ENCODE measurements at regions not wholly inside any gene's neighbourhood (a gene's known extent, or its start where the extent isn't known, plus 50 kb on each side); places are given as distances from the start of the nearest gene placed in this dataset.

DNA sequence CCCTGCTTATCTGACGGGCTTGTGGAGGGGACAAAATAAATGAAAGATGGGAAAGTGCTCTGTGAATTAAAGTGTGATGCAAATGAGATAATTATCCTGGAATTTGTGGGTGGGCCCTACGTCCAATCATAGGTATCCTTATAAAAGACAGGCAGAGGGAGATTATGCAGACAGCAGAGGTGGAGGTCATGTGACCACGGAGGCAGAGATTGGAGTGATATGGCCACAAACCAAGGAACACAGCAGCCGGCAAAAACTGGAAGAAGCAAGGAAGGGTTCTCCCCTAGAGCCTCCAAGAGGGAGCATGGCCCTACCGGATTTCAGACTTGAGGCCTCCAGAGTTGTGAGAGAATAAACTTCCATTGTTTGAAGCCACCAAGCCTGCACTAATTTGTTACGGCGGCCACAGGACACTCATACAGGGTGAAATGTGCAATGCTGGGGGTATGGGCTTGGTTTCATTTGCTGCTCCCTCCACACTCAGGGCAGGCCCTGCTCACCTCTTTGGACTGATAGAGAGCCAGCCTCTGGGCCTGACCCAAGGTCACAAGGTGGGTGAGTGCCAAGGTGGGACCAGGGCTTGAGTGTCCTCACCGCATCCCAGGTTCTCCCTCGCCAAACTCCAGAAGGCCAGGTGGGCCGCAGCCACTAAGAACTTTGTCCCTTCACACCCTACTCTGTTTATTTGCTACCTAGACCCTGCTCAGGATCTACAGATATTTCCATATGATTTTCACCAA lies 149.6 kb upstream of the TNRC6C start:
- DNase-seq (ENCODE audit: low read depth in 2 of 2), result no peak

DNA sequence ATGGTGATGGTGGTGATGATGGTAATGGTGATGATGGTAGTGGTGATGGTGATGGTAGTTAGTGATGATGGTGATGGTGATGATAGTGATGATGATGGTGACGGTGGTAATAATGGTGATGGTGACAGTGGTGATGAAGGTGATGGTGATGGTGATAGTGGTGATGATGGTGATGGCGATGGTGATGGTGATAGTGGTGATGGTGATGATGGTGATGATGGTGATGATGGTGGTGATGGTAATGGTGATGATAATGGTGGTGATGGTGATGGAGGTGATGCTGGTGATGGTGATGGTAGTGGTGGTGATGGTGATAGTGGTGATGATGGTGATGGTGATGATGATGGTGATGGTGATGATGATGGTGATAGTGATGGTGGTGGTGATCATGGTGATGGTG lies 148.7 kb upstream of the TNRC6C start:
- DNase-seq (ENCODE audit: low read depth in 2 of 2), result no peak

DNA sequence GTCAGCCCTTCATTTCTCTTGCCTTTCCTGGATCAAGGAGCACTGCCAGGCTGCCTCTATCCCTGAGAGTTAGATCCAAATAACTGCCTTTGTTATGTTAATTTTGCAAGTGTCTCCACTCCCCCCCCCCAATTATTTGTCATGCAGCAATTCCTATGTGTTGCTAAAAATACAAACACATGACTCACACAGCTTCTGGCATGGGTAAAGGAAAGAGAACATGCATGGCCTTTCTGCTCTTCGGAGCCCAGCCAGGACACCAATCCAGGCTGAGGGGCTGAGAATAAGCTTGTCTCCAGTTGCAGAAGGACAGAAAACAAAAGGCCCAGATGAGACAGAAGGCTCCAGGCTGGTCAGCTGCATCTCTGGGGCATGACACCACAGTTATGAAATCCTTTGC lies 148.0 kb upstream of the TNRC6C start:
- no peak for DNase-seq (ENCODE audit: low read depth in 2 of 2)

DNA sequence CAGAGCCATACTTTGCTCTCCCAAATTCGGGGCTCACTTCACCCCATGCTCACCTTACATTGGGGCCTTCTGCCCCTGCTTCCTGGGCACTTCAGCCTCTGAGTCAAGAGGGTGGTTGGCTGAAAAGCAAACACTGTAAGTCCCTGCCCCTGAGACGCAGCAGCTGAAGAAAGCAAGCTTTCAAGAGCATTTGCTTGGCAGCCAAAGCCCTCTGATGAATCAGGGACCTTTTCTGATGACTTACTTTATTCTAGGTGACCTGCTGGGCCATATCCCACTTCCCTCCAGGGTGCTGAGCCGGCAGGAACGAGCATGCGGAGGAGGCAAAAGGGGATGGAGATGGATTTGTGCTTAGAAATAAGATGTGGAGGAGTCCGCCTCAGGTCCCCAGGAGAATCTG lies 147.0 kb upstream of the TNRC6C start:
- no peak for DNase-seq (ENCODE audit: low read depth in 2 of 2)

DNA sequence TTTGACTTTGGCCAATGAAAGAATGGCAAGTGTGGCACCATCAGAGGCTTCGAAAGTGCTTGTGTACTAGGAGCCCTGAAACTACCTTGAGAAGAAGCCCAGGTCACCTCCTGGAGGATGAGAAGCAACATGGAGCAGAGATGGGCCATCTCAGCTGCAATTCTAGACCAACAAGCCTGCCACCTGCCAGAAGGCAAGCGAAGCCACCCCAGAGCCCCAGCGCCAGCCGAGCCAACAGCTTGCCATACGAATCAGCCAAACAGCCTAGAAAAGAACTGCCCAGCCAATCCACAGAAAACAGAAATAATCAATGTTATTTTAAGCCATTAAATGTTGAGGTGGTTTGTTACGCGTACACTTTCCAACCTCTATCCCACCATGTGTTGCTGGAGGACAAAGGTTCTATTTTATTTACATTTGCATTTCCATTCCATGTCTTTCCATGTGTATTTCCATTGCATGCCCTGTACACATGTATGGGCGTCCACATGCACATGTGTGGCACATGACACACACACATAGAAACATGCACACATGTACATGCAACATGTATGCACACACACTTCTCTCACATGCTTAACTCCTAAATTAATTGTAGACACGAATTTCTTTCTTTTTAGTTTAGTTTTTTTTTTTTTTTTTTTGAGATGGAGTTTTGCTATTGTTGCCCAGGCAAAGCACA lies 144.3 kb upstream of the TNRC6C start:
- DNase-seq (ENCODE audit: low read depth in 2 of 2), result no peak

DNA sequence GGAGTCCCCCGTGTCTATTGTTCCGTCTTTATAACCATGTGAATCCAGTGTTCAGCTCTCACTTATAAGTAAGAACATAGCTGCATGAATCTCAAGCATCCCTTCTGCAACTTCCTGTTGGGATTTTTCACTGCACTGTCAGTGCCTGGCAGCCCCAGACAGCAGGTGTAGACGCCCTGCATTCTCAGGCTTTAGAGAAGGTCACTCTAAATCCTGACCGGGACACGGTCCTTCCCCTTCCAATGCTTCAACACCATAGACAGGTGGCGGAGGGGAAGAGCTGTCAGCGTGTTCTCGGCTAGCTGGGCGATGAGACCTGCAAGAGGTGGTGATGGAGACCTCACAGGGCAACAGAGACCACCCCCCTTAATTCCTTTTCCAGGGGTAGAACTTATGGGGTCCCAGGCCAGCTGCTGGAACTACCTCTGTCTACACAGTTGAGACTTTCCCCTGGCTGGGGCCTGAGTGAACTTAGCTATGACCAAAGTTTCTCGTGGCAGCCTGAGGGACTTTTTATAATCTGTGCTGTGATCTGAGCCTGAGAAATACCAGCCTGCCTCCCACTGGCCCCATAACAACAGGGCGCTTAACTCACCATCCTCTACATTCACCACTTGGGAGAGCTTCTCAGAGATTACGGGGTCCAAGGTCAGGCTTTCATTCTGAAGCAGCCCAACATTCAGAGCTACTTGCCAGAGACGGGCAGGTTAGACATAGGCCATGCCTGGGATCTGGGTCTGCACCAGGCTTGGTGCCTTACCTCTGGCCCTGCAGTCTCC lies 143.2 kb upstream of the TNRC6C start:
- DNase-seq (ENCODE audit: low read depth in 2 of 2), result no peak

DNA sequence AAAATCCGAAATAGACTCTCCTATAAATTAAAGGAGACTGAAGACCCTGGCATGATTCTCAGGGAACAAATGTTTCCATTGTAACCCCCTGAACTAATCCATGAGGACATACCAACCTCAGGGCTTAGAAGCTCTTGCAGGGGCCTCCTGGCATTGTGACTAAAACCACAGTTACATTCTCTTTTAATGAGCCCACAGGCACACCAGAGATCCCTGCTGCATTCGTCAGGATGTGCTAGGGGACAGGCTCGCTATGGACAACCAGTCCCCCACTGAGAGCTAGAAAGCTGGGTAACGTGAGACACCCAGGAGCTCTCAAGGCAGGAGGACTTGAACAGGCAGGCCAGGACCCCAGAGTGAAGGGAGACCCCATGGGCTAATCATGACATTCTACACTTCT lies 140.6 kb upstream of the TNRC6C start:
- DNase-seq (ENCODE audit: low read depth in 2 of 2), result no peak

DNA sequence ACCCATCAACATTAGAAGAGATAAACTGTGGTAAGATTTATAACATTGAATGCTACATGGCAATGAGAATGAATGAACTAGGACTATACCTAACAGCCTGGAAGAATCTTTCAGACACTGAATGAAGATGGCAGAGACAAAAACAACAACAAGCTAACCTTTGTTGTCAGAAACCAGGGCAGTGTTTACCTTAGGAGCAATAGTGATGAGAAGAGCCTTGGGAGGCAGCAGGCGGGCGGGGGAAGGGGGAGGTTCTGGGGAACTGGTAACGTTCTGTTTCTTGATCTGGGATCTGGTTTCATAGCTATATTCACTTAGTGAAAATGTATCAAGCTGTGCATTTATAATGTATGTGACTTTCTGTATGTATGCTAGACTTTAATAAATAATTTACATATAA lies 139.0 kb upstream of the TNRC6C start:
- no peak for DNase-seq (ENCODE audit: low read depth in 2 of 2)

DNA sequence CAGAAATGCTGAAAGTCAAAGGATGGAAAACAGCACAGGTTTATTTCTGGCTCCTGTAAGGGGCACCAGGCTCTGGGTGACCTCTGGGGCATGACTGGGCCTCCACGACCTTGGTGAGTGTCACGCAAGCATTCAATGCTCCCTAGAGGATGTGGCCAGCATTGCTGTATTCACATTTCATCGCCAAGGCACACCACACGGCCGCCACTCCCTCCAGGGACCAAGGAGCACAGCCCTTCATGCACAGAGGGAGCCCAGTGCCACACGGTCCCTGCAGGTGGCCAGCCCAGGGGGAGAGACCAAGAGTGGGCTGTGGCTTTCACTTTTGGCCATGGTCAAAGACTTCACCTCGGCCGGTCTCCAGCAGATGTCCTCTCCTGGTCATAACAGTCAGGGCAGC lies 137.4 kb upstream of the TNRC6C start:
- no peak for DNase-seq (ENCODE audit: low read depth in 2 of 2)

DNA sequence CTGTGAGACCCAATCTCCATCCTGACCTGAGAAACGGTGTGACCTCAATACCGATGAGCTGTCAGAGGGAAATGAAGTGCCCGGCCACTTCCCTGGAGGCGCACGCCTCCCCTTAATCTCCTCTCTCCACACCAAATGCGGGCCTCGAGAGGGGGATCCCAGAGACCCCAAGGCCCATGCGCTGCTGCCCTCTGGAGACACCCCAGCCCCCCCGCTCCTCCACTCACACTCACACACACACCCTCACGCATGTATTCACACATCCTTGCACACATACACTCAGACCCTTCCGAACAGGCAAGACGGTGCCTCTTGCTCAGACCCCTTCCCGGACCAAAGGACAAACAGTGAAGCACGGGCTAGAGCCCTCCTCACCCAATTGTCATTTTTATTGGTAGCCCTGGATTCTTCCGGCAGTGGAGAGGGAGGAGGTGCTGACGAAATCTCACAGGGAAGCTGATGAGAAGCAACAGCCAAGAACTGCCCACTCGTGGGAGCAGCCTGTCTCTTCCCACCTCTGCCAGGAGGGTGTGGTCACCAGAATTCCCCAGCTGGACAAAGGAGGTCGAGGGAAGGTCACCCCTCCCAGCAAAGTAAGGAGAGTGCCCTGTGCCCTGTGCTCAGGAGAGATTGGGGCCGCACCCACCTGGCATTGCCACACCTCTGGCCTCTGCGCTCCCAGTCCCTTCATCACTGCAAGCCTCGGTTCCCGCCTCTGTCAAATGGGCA lies 136.0 kb upstream of the TNRC6C start:
- no peak for DNase-seq (ENCODE audit: low read depth in 2 of 2)

DNA sequence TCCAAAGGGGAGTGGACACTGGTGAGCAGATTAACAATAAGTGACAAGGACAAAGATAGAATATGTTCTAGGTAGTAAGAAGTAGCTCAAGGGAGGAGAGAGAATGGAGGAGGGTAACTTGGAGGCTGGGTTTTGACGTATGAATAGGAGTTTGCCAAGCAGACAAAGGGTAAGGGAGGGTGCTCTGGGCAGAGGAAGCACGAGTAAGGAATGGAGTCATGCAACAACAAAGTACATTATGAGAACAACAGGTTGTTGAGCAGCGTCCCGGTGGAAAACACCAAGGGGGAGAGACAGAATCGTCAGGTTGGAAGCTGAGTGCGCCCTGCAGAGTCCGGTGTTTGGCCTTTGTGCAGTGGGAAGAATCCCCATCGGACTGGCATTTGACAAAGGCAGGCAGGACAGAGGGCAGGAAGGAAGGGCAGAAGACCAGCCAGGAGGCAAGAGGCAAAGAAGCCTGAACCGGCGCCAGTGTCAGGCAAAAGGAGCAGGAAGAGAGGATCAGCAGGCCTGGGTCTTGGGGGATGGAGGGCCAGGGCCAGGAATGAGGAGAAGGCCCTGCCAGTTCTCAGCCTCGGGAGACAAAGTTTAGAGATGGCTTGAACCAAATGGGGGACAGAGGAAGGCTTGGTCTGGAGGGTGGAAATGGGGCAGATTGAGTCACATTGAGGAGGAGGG lies 134.3 kb upstream of the TNRC6C start:
- no peak for DNase-seq (ENCODE audit: low read depth in 2 of 2)

DNA sequence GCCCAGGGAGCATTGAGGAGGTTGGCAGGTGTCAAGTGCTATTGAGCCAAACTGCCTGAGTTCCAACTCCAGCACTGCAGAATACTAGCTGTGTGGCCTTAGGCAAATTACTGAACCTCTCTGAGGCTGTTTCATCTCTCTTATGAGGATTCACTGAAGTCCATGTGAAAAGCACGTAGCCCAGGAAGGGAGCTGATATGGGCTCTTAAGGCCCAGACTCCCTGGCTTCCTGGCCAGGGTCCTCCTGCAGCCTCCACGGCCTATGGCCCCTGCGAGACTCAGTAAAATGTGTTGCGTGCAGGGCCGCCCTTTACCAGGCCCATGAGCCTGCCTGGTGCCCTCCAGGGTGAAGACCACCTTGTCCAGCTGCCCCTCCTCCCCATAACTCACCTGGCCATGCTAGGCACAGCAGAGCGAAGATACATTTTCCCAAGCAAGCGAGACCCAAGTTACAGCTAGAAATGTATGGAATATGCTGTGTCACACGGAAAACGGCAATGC lies 133.7 kb upstream of the TNRC6C start:
- DNase-seq (ENCODE audit: low read depth in 2 of 2), result no peak

DNA sequence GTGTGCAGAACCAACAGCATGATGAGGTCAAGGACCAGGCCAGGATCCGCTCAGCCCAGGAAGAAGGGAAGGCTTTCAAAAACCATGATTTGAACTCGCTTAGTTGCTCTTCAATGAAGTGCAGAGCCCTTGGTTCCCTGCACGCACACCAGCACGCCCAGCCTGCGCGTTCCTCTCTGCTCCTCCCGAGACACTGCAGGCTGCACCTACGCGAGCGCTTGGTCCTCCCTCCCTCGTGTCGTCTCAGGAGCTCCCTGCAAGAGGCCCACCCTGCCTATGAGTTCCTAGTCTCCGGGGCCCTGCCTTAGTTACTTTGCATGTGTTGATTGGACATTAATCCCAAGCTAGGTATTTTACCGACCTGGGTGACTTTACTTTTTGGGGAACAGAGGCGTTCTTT lies 132.9 kb upstream of the TNRC6C start:
- DNase-seq (ENCODE audit: low read depth in 2 of 2), result no peak

DNA sequence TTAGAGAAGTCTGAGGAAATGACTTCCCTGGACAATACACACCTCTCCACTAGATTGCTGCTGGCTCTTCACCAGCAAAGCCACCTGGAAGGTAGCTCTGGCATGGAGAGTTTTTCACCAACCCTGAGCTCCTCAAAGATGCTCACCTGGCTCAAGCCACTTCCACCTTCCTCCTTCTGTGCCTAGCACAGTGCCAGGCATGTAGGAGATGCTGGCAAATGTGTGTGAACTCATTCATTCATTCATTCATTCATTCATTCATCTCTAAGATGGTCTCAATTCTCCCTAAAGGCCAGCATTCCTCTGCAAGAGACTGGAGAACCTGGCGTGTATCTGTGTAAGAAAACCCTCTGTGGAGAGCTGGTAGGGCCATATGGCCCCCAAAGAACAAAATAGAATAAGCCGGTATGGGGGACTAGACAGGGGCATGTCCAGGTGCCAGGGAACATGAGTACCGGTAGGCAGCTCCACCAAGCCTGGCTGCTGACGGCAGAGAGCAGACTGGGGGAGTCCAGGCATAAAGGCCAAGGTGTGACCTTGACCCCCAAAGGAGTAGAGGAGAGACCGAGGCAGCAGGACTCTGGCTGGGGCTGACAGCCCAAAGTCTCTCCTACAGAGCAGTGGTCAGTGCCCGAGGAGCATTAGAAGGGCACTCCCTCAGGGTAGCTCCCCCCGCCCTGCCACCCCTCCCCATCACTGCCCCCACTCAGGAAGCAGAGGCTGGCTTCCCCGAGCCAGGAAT lies 132.2 kb upstream of the TNRC6C start:
- DNase-seq (ENCODE audit: low read depth in 2 of 2), result no peak

DNA sequence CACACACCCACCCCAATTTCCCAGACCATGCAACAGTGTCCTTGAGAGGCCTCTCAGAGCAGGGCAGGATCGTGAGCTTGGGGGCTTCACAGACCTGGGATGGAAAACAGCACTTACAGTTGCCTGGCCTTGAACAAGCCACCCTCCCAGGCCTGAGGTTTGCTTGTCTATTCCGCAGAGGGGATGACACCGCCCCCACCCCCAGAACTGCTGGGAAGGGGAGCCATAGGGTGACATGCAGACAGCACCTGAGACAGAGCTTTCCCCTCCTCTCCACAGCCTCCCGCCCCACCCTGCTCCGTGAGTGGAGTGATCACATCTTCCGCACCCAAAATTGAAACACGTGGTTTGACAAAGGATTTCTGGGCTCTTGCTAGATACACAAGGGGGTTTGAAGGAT lies 131.5 kb upstream of the TNRC6C start:
- DNase-seq (ENCODE audit: low read depth in 2 of 2), result no peak

DNA sequence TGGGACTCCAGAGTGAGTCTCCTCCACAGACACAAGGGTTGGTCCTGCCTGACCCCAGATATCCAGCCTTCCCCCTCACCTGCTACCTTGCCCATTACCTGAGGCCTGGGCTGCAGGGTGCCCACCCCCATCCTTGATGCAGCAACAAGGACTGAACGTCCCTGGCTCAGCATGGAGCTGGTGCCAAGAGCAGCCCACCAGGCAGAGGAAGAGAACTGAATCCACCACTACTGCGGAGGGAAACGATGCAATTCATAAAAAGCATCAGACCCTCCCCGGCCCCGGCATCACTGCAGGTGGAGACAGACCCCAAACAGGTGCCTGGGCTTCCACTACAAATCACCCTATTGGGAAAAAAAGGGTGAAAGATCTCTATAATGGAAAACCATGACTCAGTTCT lies 131.0 kb upstream of the TNRC6C start:
- no peak for DNase-seq (ENCODE audit: low read depth in 2 of 2)

DNA sequence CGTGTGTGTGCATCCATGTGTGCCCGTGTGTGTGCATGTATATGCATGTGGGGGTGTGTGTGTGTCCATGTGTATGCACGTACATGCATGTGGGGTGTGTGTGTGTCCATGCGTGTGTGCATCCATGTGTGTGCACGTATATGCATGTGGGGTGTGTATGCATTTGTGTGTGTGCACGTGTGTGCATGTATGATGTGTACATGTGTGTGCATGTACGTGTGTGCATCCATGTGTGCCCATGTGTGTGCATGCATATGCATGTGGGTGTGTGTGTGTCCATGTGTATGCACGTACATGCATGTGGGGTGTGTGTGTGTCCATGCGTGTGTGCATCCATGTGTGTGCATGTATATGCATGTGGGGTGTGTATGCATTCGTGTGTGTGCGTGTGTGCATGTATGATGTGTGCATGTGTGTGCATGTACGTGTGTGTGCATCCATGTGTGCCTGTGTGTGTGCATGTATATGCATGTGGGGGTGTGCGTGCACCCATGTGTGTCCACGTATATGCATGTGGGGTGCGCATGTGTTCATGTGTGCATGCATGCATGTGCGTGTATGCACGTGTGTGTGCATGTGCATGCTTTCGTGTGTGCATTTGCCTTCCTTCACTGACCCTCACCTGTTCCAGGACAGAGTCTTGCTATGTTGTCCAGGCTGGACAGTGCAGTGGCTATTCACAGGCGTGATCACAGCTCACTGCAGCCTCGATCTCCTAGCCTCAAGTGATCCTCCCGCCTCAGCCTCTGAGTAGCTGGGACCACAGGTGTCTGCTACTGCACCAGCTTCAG lies 129.6 kb upstream of the TNRC6C start:
- DNase-seq (ENCODE audit: low read depth in 2 of 2), result no peak

DNA sequence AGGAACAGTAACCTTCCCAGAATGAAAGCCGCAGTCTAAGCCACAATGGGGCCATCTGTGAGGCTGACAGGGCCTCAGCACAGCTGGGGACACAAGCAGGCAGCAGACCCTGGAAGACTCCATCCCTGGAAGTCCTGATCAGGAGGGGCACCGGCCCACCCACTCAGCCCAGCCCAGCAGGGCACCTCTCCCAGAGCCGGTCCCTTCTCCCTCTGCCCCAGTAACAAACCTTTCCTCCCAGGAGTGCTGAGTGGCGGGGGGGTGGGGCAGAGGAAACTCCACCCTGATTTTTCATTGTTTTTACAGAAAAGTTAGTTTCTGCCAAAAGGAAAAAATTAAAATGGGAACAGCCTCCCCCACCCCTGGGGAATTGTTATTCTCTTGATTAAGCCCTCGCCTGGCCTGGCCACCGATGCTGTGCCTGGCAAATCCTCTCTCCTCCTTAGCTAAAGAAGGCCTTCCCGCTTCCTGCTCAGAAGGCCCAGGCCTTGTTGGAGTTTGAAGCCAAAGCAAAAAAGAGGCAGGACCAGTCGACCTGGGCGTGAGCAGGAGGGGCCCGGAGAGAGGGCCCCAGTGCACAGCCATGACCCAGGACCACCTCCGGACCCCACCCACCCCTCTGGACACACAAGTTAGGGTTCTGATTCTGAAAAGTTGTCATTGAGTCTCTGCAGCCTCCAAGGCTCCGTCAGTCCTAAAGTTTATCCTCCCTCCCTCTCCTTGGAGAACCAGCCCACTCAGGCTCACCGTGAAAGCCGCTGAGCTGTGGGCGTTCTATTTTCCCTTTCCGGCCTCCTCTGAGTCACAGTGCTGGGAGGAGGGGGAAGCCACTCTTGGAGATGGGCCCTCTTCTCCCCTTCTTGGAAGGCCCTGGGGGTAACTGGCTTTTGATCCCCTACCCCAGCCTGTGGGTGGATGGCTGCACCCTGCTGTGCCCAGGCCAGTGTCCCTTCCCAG lies 128.4 kb upstream of the TNRC6C start:
- DNase-seq (ENCODE audit: low read depth in 2 of 2), result no peak
